ENCODE measurements at regions not wholly inside any gene's neighbourhood (a gene's known extent, or its start where the extent isn't known, plus 50 kb on each side); places are given as distances from the start of the nearest gene placed in this dataset.

DNA sequence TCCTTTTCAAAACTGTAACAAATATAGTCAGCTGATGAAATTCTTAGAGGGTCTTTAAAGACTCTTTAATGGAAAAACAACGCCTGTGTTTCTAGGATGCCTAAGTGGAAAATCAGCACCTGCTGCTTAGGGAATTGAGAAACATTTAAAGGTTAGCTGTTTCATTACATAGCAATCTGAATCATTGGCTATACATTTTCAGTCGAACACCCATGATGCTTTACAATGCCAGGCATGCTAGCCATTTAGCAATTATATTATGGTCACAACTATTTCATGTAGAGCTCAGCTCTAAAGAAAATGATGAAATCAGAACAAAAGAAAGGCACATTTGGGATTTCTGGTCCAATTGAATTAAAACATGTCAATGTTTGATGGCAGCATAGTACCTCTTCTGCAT is 270.3 kb upstream of the SYNCRIP start:
- TF ChIP-seq EZH2 (IDR thresholded peaks at IDR 0.05) = no peak
- no peak for TF ChIP-seq POLR2AphosphoS5 (IDR thresholded peaks at IDR 0.05; ENCODE audit: borderline replicate concordance, low read depth, low read length)

Measured in SK-N-MC (cell line).